GM12873 (cell line): ENCODE measurements at regions not wholly inside any gene's neighbourhood (a gene's known extent, or its start where the extent isn't known, plus 50 kb on each side); places are given as distances from the start of the nearest gene placed in this dataset.

Experiments
- TF ChIP-seq, protein P1 (sequence below): IDR thresholded peaks from 2 replicates; pipeline ENCODE4 v1.5.1; 2012; ENCODE audit warnings: low read depth, mild to moderate bottlenecking, moderate library complexity, low read length, control low read depth; ENCODE audit not compliant: insufficient read depth; ENCODE audit errors: missing control alignments

DNA sequence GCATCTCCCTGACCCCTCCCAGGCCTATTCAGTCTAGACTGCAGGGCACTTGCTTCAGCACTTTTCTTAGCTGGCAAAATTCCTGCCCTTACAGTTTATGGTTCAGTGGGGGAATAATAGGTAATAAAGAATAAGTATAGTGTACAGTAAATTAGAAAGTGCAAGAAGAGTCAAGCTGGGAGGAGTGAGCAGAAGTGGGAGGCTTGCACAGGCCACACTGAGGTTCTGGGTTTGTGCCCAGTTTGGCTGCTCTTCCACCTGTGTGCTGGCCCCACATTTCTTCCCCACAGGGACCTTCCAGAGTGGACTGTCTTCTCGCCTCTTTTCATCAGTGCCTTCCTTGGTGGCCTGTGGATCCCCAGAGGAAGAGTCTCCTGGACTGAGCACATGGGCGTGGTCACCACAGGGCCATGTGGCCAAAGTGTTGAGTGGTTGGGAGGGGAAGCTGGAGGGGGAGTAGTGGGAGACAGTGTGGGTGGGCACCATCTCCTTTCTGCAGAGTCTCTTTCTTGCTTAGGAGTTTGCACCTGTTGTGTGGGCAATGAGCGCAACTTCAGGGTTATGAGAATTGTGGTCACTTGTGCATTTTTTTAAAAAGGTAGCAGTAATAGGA lies 128.6 kb upstream of the ZSWIM2 start:
- TF ChIP-seq, protein P1, sequence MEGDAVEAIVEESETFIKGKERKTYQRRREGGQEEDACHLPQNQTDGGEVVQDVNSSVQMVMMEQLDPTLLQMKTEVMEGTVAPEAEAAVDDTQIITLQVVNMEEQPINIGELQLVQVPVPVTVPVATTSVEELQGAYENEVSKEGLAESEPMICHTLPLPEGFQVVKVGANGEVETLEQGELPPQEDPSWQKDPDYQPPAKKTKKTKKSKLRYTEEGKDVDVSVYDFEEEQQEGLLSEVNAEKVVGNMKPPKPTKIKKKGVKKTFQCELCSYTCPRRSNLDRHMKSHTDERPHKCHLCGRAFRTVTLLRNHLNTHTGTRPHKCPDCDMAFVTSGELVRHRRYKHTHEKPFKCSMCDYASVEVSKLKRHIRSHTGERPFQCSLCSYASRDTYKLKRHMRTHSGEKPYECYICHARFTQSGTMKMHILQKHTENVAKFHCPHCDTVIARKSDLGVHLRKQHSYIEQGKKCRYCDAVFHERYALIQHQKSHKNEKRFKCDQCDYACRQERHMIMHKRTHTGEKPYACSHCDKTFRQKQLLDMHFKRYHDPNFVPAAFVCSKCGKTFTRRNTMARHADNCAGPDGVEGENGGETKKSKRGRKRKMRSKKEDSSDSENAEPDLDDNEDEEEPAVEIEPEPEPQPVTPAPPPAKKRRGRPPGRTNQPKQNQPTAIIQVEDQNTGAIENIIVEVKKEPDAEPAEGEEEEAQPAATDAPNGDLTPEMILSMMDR = no peak

DNA sequence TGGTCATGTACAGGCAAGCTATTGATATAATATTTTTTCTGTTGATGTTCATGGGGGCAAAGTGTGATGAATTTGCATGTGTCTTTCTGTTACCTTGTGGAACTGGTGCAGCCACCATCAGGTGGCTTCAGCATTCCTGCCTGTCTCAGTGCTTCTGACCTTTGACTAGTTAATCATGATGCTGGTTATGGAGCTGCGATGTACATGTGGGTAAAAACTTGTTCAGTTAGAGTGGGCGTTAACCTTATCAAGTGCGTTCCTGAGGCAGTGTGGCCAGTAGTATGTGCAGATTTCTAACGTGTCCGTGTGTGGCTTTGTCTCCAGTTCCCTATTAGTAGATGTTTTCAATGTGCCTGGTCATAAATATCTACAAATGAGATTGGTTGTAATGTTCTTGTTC lies 127.4 kb upstream of the ZSWIM2 start:
- TF ChIP-seq, protein P1 = no peak

DNA sequence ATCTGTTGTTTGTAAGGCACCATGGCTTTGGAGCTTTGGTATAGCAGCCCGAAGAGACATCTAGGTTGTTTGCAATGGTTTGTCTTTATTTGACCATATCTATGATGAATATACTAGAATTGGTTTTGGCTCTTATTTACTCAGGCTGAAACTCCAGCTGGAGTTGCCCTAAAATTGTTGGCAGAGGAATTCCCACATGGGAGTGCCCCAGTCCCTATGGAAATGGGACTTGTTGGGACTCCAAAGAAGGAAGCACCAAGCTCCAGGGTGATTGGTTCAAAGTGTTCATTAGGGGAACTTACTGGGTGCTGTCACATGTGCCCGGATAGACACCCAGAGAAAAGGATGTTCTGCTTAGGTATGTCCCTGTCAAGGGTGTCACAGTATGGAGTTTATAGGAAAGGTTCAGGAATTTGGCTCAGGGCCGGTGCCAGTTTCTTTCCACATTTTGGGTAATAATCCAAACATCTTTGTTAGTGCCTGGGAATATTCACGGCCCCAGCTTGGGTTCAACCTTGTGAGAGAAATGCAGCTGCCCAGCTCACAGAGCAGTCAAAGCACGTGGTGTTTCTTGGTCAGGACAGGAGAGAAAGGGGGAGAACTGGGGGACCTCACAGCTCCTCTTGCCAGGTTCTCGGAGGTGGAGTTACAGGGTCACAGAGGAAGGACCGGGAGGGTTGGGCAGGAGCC lies 123.5 kb upstream of the ZSWIM2 start:
- TF ChIP-seq, protein P1 = no peak

DNA sequence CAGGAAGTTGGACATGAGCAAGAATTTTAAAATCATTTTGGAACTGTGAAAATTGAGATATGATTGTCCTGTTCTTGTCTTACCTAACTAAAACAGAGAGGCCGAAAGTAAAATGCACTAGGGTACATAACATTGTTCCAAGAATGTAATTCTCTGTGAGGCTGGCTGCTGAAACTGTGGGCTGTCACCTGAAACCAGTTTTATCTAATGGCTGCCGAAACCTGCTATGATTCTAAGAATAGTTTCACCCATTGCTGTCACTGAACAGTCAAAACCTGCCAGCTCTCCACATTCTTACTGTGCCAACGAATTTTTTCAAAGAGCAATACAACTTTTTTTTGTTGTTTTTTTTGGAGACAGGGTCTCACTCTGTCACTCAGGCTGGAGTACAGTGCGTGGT lies 119.3 kb upstream of the ZSWIM2 start:
- TF ChIP-seq, protein P1 = no peak

DNA sequence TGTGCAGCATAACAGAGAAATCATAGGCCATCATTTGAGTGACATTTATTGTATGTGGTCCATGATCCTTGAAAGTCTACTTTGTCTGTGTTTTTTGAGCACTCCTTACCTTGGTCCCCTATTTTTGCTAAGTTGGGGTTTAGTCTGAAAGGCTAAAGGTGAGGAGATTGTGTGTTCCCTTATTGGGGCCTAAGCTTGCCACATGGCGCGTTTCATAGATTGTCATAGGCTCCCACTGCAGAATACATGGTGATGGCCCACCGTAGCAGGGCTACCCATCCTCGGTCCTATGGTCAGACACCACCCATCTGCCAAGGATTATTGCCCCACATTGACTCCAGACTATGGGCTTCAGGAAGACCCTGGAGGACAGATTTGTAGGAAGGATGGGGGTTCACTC lies 117.0 kb upstream of the ZSWIM2 start:
- TF ChIP-seq, protein P1 = no peak

DNA sequence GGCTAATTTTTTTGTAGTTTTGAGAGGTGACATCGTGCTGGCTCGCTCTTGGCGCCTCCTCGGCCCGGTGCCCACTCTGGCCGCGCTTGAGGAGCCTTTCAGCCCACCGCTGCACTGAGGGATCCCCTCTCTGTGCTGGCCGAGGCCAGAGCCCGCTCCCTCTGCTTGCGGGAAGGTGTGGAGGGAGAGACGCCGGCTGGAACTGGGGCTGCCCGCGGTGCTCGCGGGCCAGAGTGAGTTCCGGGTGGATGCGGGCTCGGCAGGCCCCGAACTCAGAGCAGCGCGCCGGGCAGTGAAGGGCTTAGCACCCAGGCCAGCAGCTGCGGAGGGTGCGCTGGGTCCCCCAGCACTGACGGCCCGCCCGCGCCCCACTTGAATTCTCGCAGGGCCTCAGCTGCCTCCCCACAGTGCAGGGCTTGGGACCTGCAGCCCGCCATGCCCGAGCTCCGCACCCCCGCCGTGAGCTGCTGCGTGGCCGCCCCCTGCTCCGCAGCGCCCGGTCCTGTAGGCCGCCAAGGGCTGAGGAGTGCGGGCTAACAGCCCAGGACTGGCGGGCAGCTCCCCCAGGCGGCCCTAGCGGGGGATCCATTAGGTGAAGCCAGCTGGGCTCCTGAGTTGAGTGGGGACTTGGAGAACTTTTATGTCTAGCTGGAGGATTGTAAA lies 113.2 kb upstream of the ZSWIM2 start:
- TF ChIP-seq, protein P1 = no peak

DNA sequence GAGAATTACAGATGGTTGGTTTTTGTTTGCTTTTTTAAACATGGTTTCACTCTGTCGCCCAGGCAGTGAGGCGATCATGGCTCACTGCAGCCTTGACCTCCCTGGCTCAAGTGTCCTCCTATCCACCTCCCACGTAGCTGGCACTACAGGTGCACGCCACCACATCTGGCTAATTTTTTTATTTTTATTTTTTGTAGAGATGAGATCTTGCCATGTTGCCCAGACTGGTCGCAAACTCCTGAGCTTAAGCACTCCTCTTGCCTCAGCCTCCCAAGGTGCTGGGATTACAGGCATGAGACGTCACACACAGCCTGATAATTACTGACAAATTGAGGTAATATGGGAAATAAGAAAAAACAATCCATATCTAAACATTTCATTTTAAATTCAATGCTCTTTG lies 110.5 kb upstream of the ZSWIM2 start:
- TF ChIP-seq, protein P1 = no peak
